ENCODE measurements at regions not wholly inside any gene's neighbourhood (a gene's known extent, or its start where the extent isn't known, plus 50 kb on each side); places are given as distances from the start of the nearest gene placed in this dataset.

DNA sequence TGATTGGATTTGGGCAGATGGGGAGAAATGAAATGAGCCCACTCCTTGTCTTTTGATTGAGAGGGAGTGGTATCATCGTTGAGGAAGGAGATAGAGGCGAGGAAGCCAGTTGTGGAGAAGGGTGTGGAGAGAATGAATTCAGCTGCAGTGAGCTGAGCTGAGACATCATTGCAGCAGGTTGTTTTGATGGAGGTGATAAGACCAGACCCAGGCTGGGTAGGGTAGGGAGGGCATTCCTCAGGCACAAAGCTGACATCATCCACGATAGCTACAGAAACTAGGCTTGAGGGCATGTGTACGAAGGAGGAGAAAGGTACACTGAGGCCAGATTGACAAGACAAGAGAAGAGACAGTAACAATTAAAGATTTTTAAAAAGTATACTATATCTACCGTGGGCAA lies 1500.9 kb upstream of the SLC10A2 start:
- DNase-seq (ENCODE audit: low read depth) = no peak
- H3K4me3 ChIP-seq (ENCODE audit: low read depth, low read length) = no peak overlapping the region
- TF ChIP-seq, protein P1, sequence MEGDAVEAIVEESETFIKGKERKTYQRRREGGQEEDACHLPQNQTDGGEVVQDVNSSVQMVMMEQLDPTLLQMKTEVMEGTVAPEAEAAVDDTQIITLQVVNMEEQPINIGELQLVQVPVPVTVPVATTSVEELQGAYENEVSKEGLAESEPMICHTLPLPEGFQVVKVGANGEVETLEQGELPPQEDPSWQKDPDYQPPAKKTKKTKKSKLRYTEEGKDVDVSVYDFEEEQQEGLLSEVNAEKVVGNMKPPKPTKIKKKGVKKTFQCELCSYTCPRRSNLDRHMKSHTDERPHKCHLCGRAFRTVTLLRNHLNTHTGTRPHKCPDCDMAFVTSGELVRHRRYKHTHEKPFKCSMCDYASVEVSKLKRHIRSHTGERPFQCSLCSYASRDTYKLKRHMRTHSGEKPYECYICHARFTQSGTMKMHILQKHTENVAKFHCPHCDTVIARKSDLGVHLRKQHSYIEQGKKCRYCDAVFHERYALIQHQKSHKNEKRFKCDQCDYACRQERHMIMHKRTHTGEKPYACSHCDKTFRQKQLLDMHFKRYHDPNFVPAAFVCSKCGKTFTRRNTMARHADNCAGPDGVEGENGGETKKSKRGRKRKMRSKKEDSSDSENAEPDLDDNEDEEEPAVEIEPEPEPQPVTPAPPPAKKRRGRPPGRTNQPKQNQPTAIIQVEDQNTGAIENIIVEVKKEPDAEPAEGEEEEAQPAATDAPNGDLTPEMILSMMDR (conservative IDR thresholded peaks at IDR 0.05; ENCODE audit: low read depth, low read length) = no peak

DNA sequence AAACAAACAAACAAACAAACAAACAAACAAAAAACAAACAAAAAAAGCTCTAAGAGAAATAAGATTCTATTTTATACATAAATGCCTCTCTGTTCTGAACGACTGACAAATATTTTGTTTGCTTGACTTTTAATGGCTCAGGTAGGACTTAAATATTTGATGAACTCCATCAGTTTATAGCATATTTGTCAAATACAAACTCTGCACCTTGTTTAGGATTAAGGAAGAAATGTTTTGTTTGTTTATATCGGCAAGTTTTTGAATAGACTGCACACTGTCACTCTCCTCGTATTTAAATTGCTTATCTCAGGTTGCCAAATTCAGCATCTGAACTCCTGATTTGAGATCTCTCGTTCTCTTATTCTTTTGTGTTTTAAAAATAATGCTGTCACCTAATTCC lies 1499.7 kb upstream of the SLC10A2 start:
- H3K4me3 ChIP-seq (ENCODE audit: low read depth, low read length) = no peak overlapping the region
- TF ChIP-seq, protein P1 (conservative IDR thresholded peaks at IDR 0.05; ENCODE audit: low read depth, low read length) = no peak
- no peak for DNase-seq (ENCODE audit: low read depth)

DNA sequence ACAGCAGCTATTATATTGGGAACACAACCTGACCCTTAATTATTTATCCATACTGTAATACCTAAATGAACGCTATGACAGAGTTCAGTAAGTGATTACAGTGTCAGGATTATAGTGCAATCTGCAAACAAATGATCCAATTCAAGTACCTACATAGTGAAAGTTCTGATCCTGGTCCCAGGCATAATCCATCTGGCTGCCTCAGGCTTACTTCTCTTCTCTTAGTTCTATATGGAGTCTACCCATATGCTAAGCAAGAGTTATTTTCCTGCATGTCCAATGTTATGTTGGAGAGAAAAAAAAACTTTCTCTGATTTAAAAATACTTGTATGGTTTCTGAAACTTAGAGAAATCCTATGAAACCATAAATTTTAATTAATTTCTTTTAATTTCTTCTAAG lies 1487.7 kb upstream of the SLC10A2 start:
- TF ChIP-seq, protein P1 (conservative IDR thresholded peaks at IDR 0.05; ENCODE audit: low read depth, low read length) = no peak
- no peak for DNase-seq (ENCODE audit: low read depth)
- no peak overlapping the region for H3K4me3 ChIP-seq (ENCODE audit: low read depth, low read length)

DNA sequence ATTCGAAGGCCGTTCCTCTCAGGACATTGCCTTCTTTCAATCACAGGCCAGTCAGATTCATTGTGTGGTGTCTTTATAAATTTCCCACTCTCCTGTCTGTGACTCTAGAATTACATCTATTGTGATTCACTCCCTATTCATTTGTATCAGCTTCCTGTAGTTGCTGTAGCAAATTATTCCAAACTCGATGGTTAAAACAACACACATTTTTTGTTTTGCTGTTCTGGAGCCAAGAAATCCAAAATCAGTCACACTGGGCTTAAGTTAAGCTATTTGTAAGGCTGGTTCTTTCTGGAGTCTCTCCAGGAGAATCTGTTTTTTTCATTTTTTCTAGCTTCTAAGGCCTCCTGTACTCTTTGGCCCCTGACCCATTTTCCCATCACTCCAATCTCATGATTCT lies 1487.0 kb upstream of the SLC10A2 start:
- DNase-seq (ENCODE audit: low read depth) = peak; percentile 29
- no peak overlapping the region for H3K4me3 ChIP-seq (ENCODE audit: low read depth, low read length)
- TF ChIP-seq, protein P1 (conservative IDR thresholded peaks at IDR 0.05; ENCODE audit: low read depth, low read length) = no peak

DNA sequence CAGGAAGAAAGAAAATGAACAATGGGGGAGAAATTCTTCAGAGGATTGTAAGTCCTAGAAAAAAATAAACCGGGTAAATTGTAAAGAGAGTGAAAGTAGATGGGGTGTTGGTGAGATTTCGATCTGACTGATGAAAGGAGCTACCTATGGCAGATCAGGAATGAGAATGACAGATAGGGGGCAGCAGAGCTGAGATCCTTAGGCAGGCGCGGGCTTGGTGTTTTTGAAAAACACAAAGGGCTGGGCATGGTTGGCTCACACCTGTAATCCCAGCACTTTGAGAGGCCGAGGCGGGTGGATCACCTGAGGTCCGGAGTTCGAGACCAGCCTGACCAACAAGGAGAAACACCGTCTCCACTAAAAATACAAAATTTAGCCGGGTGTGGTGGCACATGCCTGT lies 1468.6 kb upstream of the SLC10A2 start:
- no peak for DNase-seq (ENCODE audit: low read depth)
- TF ChIP-seq, protein P1 (conservative IDR thresholded peaks at IDR 0.05; ENCODE audit: low read depth, low read length) = peak; percentile 39
- no peak overlapping the region for H3K4me3 ChIP-seq (ENCODE audit: low read depth, low read length)

DNA sequence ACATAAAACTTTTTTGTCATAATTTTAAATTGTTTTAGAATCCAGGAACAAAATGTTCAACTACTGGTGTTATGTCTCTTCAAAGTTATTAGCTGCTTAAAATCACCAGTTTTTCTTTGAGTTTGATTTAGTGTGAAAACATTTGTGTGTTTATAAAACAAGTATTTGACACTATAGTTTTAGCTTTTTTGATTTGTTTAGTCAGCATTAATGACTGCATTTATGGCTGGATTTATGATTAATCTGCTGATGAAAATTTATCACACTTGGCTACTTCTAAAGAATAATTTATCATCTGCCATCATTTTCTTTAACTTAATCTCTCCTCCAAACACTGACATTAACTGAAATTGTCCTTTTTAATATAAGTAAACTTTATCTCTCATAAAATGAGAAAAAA lies 1465.9 kb upstream of the SLC10A2 start:
- no peak overlapping the region for H3K4me3 ChIP-seq (ENCODE audit: low read depth, low read length)
- DNase-seq (ENCODE audit: low read depth) = no peak
- TF ChIP-seq, protein P1 (conservative IDR thresholded peaks at IDR 0.05; ENCODE audit: low read depth, low read length) = no peak

DNA sequence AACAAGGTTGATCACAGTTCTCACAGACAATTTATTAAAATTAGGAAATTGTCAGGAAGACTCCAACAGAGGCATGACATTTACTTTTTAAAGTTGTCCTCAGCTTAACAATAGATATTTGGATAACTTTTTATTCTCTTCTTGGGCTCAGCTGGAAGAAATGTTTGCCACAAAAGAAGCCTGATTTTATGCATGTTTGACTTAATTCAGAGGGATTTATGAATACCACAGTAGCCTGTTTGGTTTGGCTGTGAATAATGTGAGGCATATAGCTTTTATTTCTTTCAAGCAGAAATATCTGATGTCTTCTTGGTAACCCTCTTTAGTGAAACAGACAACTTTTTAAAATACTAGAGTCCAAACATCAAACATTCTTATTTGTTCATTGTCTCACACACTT lies 1464.5 kb upstream of the SLC10A2 start:
- no peak for DNase-seq (ENCODE audit: low read depth)
- TF ChIP-seq, protein P1 (conservative IDR thresholded peaks at IDR 0.05; ENCODE audit: low read depth, low read length) = no peak
- H3K4me3 ChIP-seq (ENCODE audit: low read depth, low read length) = no peak overlapping the region
